ENCODE measurements at regions not wholly inside any gene's neighbourhood (a gene's known extent, or its start where the extent isn't known, plus 50 kb on each side); places are given as distances from the start of the nearest gene placed in this dataset.

GRCh38 chr2:240227538-240228428 lies 87.3 kb upstream of the OTOS start:
- DNase-seq: no peak

GRCh38 chr2:240229005-240229404 lies 88.5 kb upstream of the OTOS start:
- DNase-seq: no peak

- no peak for DNase-seq
Measured at GRCh38 chr2:240229603-240230235, 89.3 kb upstream of the OTOS start.

GRCh38 chr2:240230291-240230931 lies 90.0 kb upstream of the OTOS start:
- DNase-seq: no peak

- DNase-seq: no peak
Measured at GRCh38 chr2:240231838-240232244, 91.4 kb upstream of the OTOS start.

- no peak for DNase-seq
Measured at GRCh38 chr2:240232264-240232915, 91.9 kb upstream of the OTOS start.

GRCh38 chr2:240232961-240233884 lies 92.8 kb upstream of the OTOS start:
- DNase-seq: peak; percentile 21 to 65 (median 45)

- no peak for DNase-seq
Measured at GRCh38 chr2:240233885-240234502, 93.5 kb upstream of the OTOS start.

GRCh38 chr2:240234503-240234951 lies 94.1 kb upstream of the OTOS start:
- no peak for DNase-seq

GRCh38 chr2:240235149-240235803 lies 94.8 kb upstream of the OTOS start:
- no peak for DNase-seq

- DNase-seq: no peak
Measured at GRCh38 chr2:240235811-240236210, 95.4 kb upstream of the OTOS start.

- no peak for DNase-seq
Measured at GRCh38 chr2:240236217-240237111, 96.0 kb upstream of the OTOS start.

- no peak for DNase-seq
Measured at GRCh38 chr2:240237609-240238174, 97.2 kb upstream of the OTOS start.

- DNase-seq: no peak
Measured at GRCh38 chr2:240238201-240238600, 97.7 kb upstream of the OTOS start.

GRCh38 chr2:240238786-240239185 lies 98.3 kb upstream of the OTOS start:
- DNase-seq: no peak

- DNase-seq: no peak
Measured at GRCh38 chr2:240239325-240239724, 98.9 kb upstream of the OTOS start.

- DNase-seq: no peak
Measured at GRCh38 chr2:240240017-240240734, 99.7 kb upstream of the OTOS start.

- DNase-seq: no peak
Measured at GRCh38 chr2:240240781-240241180, 100.3 kb upstream of the OTOS start.

GRCh38 chr2:240241572-240241971 lies 101.1 kb upstream of the OTOS start:
- DNase-seq: no peak

All from activated naive CD4-positive, alpha-beta T cell (primary cell).